Suppressor macrophage treated with lipopolysaccharide for 1 hour (primary cell): ENCODE measurements at regions not wholly inside any gene's neighbourhood (a gene's known extent, or its start where the extent isn't known, plus 50 kb on each side); places are given as distances from the start of the nearest gene placed in this dataset.
A peak's percentile ranks its signal among the peaks of the same experiment; 100 is the strongest.

ENCODE experiments used
- DNase-seq, 3 donors: peaks; one replicate each; pipeline ENCODE4 v3.0.0-alpha.2; 2020 to 2022

DNA sequence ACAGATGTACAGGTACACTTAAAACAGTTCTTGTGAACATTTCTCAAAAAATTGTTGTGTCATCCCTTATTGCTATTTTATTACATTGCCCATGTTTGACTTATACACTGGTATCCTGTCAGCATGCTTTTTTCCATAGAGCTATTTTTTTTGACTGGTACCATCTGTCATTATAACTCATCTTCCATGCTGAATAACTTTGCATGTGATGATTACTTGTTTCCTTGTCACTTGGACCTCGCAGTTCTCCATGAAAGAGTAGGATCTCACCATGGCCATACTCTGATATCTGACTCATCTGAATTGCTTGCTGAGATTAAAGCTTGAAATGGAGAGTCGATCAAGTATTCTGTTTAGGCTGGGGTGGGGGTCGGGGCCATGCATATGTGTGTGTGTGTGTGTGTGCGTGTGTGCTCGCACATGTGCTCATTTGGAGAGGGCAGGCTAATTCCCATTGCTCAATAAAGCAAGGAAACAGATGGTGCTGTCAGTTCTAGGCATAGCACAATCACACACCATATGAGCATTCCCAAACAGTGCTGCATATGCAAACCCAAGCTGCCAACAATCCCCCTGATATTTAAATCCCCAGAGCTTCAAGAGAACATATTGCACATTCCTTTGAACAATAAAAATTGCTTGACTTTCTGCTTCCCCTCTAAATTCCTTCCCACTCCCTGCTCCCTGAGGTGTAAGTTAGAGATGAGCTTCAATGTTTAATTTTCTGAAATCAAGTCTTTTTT, 62.9 kb downstream of the NHLRC3 start:
- DNase-seq: no peak

GRCh38 chr13:39102981-39103490, 64.8 kb downstream of the NHLRC3 start:
- DNase-seq: no peak

GRCh38 chr13:39105110-39105509, 66.9 kb downstream of the NHLRC3 start:
- no peak for DNase-seq

- DNase-seq: no peak
Measured at GRCh38 chr13:39106216-39107005, 68.2 kb downstream of the NHLRC3 start.

DNA sequence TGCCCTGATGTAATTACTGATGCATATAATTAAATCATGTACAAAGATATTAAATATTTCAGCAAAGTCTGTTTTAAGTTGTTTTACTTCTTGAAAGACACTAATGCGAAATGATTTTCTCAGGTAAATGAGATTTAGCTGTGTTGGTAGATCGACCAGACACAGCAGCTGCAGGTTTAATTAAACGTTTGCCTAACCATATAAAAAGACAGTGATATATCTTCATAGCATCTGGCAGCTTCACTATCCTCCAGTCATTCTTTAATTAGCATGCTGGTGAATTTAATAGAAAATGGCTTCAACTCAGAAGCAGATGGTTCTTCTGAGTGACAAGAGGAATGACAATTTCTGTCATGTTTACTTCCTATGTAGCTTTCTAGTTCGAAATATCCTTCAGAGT, 69.3 kb downstream of the NHLRC3 start:
- no peak for DNase-seq

DNA sequence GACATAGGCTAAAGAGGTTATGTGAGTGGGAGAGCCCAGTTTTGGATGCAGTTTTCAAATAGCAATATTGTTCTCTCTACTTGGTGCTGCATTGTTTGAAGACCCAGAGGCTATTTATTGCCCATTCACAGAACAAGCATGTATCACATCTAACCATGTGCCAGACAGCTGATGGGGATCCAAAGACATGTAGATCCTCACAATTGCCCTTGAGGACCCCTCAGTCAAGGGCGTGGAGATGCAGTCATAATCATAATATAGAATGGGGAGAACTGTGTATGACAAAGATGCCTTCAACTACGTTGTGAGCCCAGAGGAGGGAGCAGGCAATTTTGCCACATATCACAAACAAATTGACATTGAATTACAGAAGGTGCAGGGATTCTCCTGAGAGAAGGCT, 70.5 kb downstream of the NHLRC3 start:
- DNase-seq: no peak

DNA sequence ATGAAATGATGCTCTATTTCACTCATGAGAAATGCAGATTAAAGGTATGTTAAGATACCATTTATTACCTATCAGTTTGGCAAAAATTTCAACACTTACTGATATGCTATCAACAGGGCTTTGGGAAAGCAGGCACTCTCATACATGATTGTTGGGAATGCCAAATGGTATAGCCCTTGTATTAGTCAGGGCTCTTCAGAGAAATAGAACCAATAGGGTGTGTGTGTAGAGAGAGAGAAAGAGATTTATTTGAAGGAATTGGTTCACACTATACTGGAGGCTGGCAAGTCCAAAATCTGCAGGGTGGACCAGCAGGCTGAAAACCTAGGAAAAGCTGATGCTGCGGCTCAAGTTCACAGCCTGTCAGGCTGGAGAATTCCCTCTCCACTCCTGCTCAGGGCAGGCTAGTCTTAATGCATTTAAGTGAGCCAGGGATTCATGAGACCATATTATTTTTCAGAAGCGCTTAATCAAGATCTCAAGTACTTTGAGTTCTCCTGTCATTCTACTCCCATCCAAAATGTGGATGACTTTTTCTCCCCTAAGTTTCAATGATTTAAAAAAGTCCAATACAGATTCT, 72.4 kb downstream of the NHLRC3 start:
- DNase-seq: no peak

DNA sequence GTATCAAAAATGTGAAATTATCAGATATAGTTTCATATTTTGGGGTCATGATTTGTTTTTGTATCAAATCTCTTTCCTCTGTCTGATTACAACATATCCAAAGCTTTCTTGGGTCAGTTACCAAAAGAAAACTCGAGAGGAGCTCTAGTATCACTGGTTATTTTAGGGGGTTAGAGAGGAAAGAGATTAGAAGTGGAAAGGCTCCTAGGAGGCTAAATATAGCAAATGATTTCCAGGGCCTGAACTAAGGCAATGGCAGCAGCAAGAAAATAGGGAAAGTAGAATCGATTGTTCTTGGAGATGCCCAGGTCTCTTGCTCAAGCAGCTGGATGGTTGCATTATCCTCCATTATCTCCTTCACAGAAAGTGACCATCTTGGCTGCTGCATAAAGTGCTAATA, 72.9 kb downstream of the NHLRC3 start:
- no peak for DNase-seq

GRCh38 chr13:39119422-39119821, 81.2 kb downstream of the NHLRC3 start:
- no peak for DNase-seq

GRCh38 chr13:39123578-39123977, 85.3 kb downstream of the NHLRC3 start:
- DNase-seq: no peak

GRCh38 chr13:39129213-39129612, 91.0 kb downstream of the NHLRC3 start:
- DNase-seq: no peak

DNA sequence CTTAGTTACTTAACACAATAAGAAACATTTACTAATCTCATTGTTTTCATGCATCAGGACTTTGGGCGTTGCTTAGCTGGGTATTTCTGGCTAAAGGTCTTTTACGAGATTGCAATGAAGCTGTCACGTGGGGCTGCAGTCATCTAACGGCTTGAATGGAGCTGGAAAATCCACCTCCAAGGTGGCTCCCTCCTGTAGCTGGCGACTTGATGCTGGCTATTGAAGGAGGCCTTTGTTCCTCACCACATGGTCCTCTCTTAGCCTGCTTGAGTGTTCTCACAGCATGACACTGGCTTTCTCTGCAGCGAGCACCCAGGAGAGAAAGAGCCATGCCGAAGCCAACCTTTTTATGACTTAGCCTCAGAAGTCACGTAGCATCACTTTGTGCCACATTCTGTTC, 92.0 kb downstream of the NHLRC3 start:
- no peak for DNase-seq

GRCh38 chr13:39132286-39133230, 94.3 kb downstream of the NHLRC3 start:
- no peak for DNase-seq

DNA sequence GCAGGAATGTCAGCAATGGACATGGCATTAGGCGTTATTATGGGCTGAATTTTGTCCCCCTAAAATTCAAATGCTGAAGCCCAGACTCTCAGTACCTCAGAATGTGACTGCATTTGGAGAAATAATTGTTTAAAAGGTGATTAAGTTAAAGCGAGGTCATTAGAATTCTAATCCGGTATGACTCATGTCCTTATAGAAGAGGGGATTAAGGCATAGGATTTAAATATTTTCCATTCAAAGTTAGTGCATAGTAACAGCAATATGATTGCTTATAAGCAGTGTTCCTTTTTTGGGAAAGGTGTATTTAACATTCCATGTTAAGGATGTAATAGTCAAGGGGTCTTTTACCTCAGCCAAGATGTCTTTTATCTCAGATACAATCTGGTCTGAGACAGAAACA, 95.5 kb downstream of the NHLRC3 start:
- DNase-seq: no peak

GRCh38 chr13:39134574-39134973, 96.3 kb downstream of the NHLRC3 start:
- DNase-seq: no peak

- no peak for DNase-seq
Measured at GRCh38 chr13:39144391-39144790, 106.1 kb downstream of the NHLRC3 start.

GRCh38 chr13:39144941-39145533, 106.8 kb downstream of the NHLRC3 start:
- DNase-seq: peak; percentile 49 to 56 (median 55)

DNA sequence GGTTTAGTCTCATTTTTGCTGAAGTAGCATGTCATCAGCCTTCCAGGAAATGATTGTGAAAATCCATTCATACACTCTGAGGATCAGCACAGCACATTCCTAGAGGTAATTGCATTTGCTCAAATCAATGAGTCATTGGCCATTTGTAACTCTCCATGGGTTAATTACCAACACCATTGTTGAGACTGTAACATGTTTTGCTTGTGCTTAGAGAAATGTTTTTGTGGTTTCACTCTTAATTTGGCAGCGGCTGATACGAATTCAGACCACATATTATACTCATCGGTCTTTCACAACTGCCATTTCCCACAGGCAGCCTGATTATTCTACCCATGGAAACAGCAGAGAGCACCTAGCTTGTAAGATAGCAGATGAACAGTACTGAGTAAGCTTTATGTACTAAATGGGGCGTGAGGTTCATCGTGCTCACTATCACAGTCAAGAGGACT, 110.3 kb downstream of the NHLRC3 start:
- DNase-seq: peak in 1 of 3 donors; percentile 4

GRCh38 chr13:39149896-39150295, 111.6 kb downstream of the NHLRC3 start:
- DNase-seq: no peak

DNA sequence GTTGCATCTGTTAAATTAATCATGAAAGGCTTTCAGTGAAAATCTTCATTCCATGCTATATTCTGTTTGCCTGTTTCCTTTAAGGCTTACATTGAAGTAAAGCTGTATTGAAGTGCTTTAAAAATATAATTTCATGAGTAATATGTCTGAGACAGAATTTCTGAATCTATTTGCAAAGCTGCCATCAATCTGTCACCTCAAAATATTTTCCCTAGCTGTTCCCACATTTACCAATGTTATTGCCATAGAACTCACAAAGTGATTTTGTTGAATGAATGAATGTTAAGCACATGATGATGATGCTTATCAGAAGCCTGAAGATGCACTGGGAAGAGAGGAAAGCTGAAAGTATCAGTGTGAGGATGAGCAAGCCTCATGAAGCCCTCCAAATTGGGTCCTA, 115.8 kb downstream of the NHLRC3 start:
- no peak for DNase-seq

- no peak for DNase-seq
Measured at GRCh38 chr13:39159393-39159792, 121.1 kb downstream of the NHLRC3 start.

DNA sequence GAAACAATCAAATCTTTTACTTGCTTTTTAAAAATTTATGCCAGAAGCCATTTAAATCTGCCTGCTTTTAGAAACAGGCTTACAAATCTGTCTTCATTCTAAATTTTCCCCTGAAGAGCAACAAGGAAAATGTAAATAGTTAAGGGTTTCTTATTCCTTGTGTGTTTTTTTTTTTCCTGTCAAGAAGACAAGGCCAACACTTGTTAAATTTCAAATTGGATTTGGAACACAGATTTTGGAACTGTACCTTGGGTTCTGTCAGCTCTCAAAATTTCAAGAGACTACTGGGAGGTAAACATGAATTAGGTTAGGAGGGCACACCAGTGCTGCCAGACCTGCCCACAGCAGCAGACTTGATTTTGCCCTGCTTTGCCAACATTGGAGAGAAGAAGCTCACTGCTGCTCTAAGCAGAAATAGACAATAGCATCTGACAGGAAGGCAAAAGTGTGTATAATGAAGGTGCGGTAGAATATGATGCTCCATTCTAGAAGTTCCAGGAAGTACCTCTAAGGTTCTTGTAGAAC, 121.7 kb downstream of the NHLRC3 start:
- no peak for DNase-seq
